HepG2 (cell line): ENCODE measurements at regions not wholly inside any gene's neighbourhood (a gene's known extent, or its start where the extent isn't known, plus 50 kb on each side); places are given as distances from the start of the nearest gene placed in this dataset.

Experiments used
- ATAC-seq: fragments of 200-7000 bp; cut with Tn5 transposase; 3 replicates; pipeline ENCODE4 v1.9.1; 2020; ENCODE audit warnings: mild to moderate bottlenecking, moderate library complexity
- BruUV-seq: library from RNA; stranded (reverse); fragments of 400-500 nt; replicated peaks from 2 replicates; lab custom pipeline; 2021; lab: Mats Ljungman, UMichigan
- CTCF ChIA-PET: fragments of 300-600 bp; formaldehyde crosslinking; extraction: SDS; loops from one replicate; lab custom pipeline; 2021; ENCODE audit warnings: low total read pairs, inconsistent platforms, low intra/inter-chr PET ratio; lab: Yijun Ruan, JAX
- POLR2A ChIA-PET: fragments of 350-600 bp; sonication (Branson Sonifier 250); formaldehyde crosslinking; loops from one replicate; lab custom pipeline; 2020; ENCODE audit warnings: antibody characterized with exemption, inconsistent platforms; lab: Yijun Ruan, JAX
- DNase-seq: peaks from one replicate; pipeline ENCODE4 v3.0.0-alpha.2; 2015; ENCODE audit warnings: low spot score
- FAIRE-seq: peaks from 3 replicates; lab custom pipeline; 2011; peaks lifted over from hg19 to GRCh38; lab: Jason Lieb, UNC
- H2AFZ ChIP-seq: one replicate; pipeline ENCODE4 v1.6.1; 2011; ENCODE audit warnings: low read length, inconsistent platforms
- H3K27ac ChIP-seq: fragments of 300-600 bp; 3 replicates; pipeline ENCODE4 v1.8.0; 2011; ENCODE audit warnings: mixed run types, mild to moderate bottlenecking, mixed read lengths, low read length, inconsistent platforms; ENCODE audit not compliant: insufficient read depth; ENCODE audit errors: extremely low read length
- H3K27me3 ChIP-seq, 2 experiments: fragments of 200-600 bp in 1 of 2; 2 replicates in 1 of 2; 3 replicates in 1 of 2; pipeline versions ENCODE4 v1.6.0 to v1.8.0; 2011; ENCODE audit warnings: low read length in 2 of 2, mild to moderate bottlenecking in 2 of 2, moderate library complexity in 2 of 2, inconsistent platforms in 1 of 2; ENCODE audit not compliant: insufficient read depth in 2 of 2, control insufficient read depth in 1 of 2
- H3K36me3 ChIP-seq, 2 experiments: fragments of 200-600 bp in 1 of 2; replicated peaks in 1 of 2; 2 replicates in 1 of 2; 3 replicates in 1 of 2; pipeline versions ENCODE4 v1.5.1 to v1.8.0; 2011; ENCODE audit warnings: low read length in 2 of 2, inconsistent platforms in 1 of 2; ENCODE audit not compliant: insufficient read depth in 2 of 2, control insufficient read depth in 1 of 2
- H3K4me1 ChIP-seq: 2 replicates; pipeline ENCODE4 v1.5.1; 2012; ENCODE audit warnings: low read length, inconsistent platforms; ENCODE audit not compliant: insufficient read depth
- H3K4me2 ChIP-seq: 2 replicates; pipeline ENCODE4 v1.6.0; 2011; ENCODE audit warnings: low read depth, low read length, inconsistent platforms
- H3K4me3 ChIP-seq, 3 experiments: fragments of 200-600 bp in 1 of 3; sonication (generic), shearing (Covaris generic) in 1 of 3; replicated peaks in 1 of 3; 2 replicates each; pipeline ENCODE4 v1.5.1; 2011 to 2016; ENCODE audit warnings: low read length in 3 of 3, inconsistent platforms in 2 of 3, low read depth in 2 of 3, mild to moderate bottlenecking in 2 of 3, control low read depth in 1 of 3, mixed read lengths in 1 of 3; ENCODE audit not compliant: insufficient read depth in 1 of 3
- H3K79me2 ChIP-seq: one replicate; pipeline ENCODE4 v1.6.1; 2011; ENCODE audit warnings: low read length, inconsistent platforms; ENCODE audit not compliant: insufficient read depth
- H3K9ac ChIP-seq: 2 replicates; pipeline ENCODE4 v1.6.0; 2011; ENCODE audit warnings: mild to moderate bottlenecking, low read depth, low read length, inconsistent platforms; ENCODE audit not compliant: insufficient read depth
- H3K9me3 ChIP-seq: 2 replicates; pipeline ENCODE4 v1.5.1; 2012; ENCODE audit warnings: mild to moderate bottlenecking, low read length
- H4K20me1 ChIP-seq: 2 replicates; pipeline ENCODE4 v1.6.0; 2011; ENCODE audit warnings: inconsistent platforms, mild to moderate bottlenecking, low read length, moderate library complexity; ENCODE audit not compliant: insufficient read depth
- CENPX ChIP-seq: sonication (generic); formaldehyde crosslinking; IDR thresholded peaks from 2 replicates; pipeline ENCODE4 v1.9.0; 2021; ENCODE audit warnings: mild to moderate bottlenecking, missing genetic modification reagents, moderate library complexity
- GTF3A ChIP-seq: sonication (generic); formaldehyde crosslinking; conservative IDR thresholded peaks from 2 replicates; pipeline ENCODE4 v1.4.0; 2020; ENCODE audit warnings: mild to moderate bottlenecking, missing genetic modification reagents
- RCOR2 ChIP-seq: IDR thresholded peaks from 2 replicates; pipeline ENCODE4 v1.6.1; 2016; ENCODE audit warnings: missing biosample characterization, missing genetic modification reagents
- SOX13 ChIP-seq, 3 experiments: fragments of 450-650 bp in 1 of 3; sonication (generic) in 1 of 3; formaldehyde crosslinking in 1 of 3; IDR thresholded peaks in 2 of 3; conservative IDR thresholded peaks in 1 of 3; 2 replicates each; pipeline versions ENCODE4 v1.5.0 to v1.6.1; 2016 to 2020; ENCODE audit warnings: antibody characterized with exemption in 1 of 3, mild to moderate bottlenecking in 1 of 3, missing compliant biosample characterization in 1 of 3, missing genetic modification reagents in 1 of 3, moderate library complexity in 1 of 3
- ZNF143 ChIP-seq: sonication (generic); formaldehyde crosslinking; IDR thresholded peaks from 2 replicates; pipeline ENCODE4 v1.4.0; 2020; ENCODE audit warnings: missing genetic modification reagents
- ZNF207 ChIP-seq: fragments of 450-650 bp; IDR thresholded peaks from 2 replicates; pipeline ENCODE4 v1.6.1; 2016; ENCODE audit warnings: antibody characterized with exemption, borderline replicate concordance
- ZNF335 ChIP-seq: sonication (generic); formaldehyde crosslinking; IDR thresholded peaks from 2 replicates; pipeline ENCODE4 v1.4.0; 2020; ENCODE audit warnings: missing genetic modification reagents
- ZNF609 ChIP-seq: sonication (generic); formaldehyde crosslinking; IDR thresholded peaks from 2 replicates; pipeline ENCODE4 v1.4.0; 2020; ENCODE audit warnings: mild to moderate bottlenecking, missing genetic modification reagents, borderline replicate concordance
- ZNF839 ChIP-seq: sonication (generic); formaldehyde crosslinking; IDR thresholded peaks from 2 replicates; pipeline ENCODE4 v1.4.0; 2020; ENCODE audit warnings: missing genetic modification reagents, mild to moderate bottlenecking, borderline replicate concordance
- WGBS: methylation state at CpG from one replicate; pipeline ENCODE4 v1.1.6; 2017; ENCODE audit warnings: low lambda C conversion rate; 5-methylcytosine and 5-hydroxymethylcytosine counted together
- in situ Hi-C: cut with HindIII; loops from 2 replicates; pipeline ENCODE4 v1.10.0; 2017; ENCODE audit warnings: low pct_unique_long_range_greater_than_20kb; ENCODE audit not compliant: extremely low pct_ligation_motif_present
- intact Hi-C: fragments of 100-400 bp; cut with micrococcal nuclease; formaldehyde crosslinking; loops from one replicate; pipeline ENCODE4 v1.10.0; 2022; ENCODE audit not compliant: unreplicated experiment
- small RNA-seq, 3 experiments: library from RNA; depleted of rRNA; stranded (forward); fragments of <200 nt; gene quantifications; one replicate each; pipeline ENCODE3, GENCODE V24; 2012; ENCODE audit warnings: low read depth in 2 of 3, low replicate concordance in 1 of 3; ENCODE audit not compliant: insufficient read length in 3 of 3, insufficient read depth in 2 of 3

GRCh38 chr12:30805959-30806358, 51.2 kb upstream of the CAPRIN2 start:
- in situ Hi-C loops (loop anchor here (5.0 to 25.0 kb wide), 3 partner anchors 54 to 669 kb away; partner anchors contain the start of gene CAPRIN2), intact Hi-C loops (loop anchor here (2.0 to 10.0 kb wide), 3 partner anchors 51 to 1287 kb away; partner anchors contain the start of gene CAPRIN2)
- Histone ChIP-seq H3K36me3 (no peaks in the 10 kb centered on the region), H3K79me2 (no peaks in the 10 kb centered on the region), H3K4me3 (no peak overlapping the region), H3K27me3 (no peaks in the 10 kb centered on the region), H3K4me2 (no peak overlapping the region), H3K9ac (no peak overlapping the region), H3K4me1 (peaks cover 14% of the 10 kb centered on the region), H4K20me1 (no peaks in the 10 kb centered on the region), H2AFZ (no peak overlapping the region), H3K27ac (no peak overlapping the region), H3K9me3 (peaks cover 7% of the 10 kb centered on the region)
- FAIRE-seq (no peak), ATAC-seq (no peak), DNase-seq (no peak)
- POLR2A ChIA-PET = no interaction called here
- CTCF ChIA-PET = no interaction called here
- 36% methylated on average over 1 of the region's 1 CpG for WGBS
- BruUV-seq = no TSS peak
- no peak for TF ChIP-seq ZNF207
- no peak for TF ChIP-seq ZNF609
- TF ChIP-seq GTF3A (CRISPR knock-in tag) = no peak
- TF ChIP-seq RCOR2 = no peak
- TF ChIP-seq ZNF839 = no peak
- no peak for TF ChIP-seq CENPX (CRISPR knock-in tag)
- no peak for TF ChIP-seq ZNF143 (CRISPR knock-in tag)
- TF ChIP-seq ZNF335 (CRISPR knock-in tag) = no peak
- TF ChIP-seq SOX13 (IDR thresholded peaks at IDR 0.05) = no peak
- no peak for TF ChIP-seq SOX13 (CRISPR knock-in tag; conservative IDR thresholded peaks at IDR 0.05 in 1 of 2, IDR thresholded peaks at IDR 0.05 in 1 of 2)

Small RNAs in the stretch of these regions (small RNA-seq; reads per million reads assigned to genes)
- gene PPIAP44 = 0 reads per million in 3 experiments
